Occipital lobe (tissue), 1 donor: ENCODE measurements at regions not wholly inside any gene's neighbourhood (a gene's known extent, or its start where the extent isn't known, plus 50 kb on each side); places are given as distances from the start of the nearest gene placed in this dataset.

ENCODE experiments used
- DNase-seq: peaks from one replicate; lab custom pipeline; 2025; lab: John Stamatoyannopoulos, UW

DNA sequence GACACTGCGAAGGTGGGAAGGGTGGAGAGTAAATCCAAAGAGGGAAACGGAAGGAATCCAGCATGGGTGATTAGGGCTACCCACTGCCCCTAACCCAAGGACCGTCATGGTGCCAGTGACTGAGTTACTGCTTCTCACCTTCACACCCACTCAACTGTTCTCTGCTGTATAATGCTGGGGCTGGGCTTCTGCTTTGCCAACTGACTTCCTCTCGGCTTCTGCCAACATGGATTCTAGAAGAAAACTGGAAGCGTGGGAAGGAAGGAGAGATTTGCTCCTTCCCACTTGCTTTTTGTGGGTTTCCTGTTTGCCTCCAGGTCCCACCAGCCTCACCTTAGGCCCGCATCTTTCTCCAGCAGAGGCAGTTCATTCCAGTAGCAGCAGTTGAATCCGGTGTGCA is 153.5 kb upstream of the RAI14 start:
- DNase-seq = no peak

DNA sequence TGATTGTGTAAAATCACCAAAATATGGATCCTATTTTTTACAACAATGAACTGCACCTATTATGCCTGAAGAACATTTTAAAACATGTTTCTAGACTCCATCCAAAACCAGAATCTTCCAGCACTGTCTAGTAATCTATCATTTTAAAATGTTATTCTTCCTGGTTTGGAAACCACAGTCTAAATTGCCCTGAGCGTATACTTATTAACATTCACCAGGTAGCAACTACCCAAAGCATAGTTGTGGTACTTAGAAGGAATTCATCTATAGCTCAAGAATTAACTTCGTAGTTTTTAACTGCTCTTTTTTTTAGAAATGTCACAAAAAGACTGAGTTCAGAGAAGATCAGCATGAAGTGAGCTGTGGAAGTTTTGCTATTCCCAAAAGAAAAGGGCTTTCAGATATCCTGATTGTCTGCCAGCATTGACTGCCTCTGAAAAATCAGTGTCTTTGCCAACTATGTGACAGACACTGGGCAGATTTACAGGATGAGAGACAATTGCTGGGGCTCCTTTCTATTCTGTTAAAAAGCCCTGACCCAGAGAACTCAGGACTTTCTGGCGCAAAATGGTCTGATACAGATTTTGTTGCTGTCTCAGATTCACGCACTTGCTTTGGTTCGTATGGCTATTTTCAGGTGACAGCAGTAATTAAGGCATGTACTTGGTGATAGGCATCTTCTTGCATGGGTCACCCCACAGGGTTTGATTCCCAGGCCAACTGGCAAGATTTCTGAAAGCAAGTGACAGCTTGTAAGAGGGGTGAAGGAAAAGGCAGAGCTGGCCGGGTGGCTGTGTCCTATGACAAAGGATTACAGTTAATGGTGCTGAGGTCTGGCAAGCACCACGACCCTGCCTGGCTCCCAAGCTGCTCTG is 152.5 kb upstream of the RAI14 start:
- DNase-seq = peak; percentile 44

DNA sequence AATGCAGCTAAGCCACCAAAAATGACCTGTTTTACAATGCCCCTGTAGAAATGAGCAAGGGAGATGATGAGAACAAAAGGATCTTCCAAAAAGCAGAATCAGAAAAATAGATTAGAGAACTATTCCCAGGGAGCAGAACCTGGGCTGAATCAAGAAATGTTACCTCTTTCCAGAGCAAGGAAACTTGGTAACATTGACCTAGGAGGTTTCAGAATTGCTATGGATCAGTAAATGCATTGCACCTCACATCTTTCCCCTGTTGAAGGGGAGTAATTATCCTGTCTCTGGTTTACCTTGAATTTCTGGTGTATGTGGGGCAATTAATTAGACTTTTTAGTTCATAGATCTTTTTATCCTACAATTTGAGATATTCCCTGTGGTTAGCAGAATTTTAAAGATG is 151.2 kb upstream of the RAI14 start:
- no peak for DNase-seq

DNA sequence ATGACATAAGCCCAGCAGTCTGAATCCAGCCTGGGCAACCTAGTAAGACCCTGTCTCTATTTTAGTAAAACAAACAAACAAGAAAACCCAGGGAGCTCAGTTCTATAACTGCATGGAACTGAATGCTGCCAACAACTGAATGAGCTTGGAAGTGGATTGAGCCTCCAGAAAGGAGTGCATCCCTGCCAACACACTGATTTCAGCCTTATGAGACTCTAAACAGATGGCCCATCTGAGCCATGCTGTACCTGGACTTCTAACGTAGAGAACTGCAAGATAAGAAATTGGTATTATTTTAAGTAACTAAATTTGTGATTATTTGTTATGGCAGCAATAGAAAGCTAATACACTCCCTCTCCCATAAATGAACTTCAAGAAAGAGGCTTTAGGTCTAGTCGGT is 150.4 kb upstream of the RAI14 start:
- DNase-seq = no peak

DNA sequence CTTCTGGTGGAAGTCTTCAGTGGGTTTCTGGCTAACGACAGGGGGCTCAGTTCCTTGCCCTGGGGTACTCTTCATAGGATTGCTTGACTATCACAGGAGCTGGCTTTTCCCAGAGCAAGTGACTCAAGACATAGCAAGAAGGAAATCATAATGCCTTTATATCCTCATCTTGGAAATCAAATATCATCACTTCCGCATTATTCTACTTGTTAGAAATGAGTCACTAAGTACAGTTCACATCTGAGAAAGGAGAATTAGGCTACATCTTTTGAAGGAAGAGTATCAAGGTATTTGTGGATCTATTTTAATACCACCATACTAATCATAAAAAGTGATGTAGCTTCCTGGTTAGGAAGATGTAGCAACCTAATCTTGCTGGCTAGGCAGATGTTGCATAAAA is 148.2 kb upstream of the RAI14 start:
- no peak for DNase-seq

DNA sequence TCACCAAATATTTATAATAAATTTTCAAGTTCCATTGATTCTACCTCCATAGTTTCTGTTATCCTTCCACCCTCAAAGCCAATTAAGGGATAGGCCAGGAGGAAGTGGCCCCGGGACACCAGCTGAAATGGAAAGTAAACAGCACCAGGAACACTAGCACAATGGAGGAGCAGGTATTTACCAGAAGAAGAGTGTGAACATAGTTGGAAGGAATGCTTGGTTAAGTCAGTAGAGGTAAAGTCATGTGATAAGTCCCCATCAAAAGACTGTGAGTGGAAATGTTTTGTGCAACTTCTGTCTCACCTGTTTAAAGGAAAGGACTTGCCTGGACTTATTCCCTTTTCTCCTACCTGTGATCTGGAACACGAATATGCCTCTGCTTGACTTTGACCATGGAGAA is 146.7 kb upstream of the RAI14 start:
- DNase-seq = no peak

DNA sequence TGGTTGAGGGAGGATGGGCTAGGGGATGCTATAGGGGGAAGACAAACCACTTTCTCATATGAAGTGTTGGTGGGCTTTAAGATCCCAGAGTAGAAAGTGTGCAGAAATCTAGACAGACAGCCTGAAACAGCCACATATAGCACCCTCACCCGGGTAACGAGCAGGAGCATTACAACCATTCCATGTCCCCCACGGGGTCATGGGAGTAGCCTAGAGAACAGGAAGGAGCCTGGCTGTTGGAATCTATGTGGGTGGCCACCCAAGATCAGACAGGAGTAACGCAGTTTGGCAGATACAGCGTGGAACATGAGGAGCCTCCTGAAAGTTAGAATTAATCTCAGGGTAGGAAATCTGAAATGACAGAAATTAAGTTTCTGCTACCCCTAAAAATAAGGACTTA is 146.1 kb upstream of the RAI14 start:
- DNase-seq = no peak

DNA sequence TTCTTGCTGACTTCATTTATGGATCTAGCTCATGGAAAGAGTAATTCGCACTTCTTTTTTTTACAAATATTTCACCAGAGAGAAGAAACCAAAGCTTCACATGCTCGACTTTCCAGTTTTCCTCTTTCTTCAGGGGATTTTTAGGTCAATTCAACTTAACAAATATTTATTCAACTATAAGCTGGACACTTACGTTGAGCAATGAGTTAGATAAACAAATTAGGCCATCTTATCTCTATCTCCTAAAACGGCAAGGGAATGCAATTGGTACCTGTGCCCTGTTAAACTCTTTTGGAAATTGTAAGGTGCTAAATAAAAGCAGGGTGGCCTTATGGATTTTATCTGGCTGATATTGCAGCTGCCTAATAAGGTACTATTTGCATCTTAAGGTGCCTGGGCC is 145.1 kb upstream of the RAI14 start:
- no peak for DNase-seq

DNA sequence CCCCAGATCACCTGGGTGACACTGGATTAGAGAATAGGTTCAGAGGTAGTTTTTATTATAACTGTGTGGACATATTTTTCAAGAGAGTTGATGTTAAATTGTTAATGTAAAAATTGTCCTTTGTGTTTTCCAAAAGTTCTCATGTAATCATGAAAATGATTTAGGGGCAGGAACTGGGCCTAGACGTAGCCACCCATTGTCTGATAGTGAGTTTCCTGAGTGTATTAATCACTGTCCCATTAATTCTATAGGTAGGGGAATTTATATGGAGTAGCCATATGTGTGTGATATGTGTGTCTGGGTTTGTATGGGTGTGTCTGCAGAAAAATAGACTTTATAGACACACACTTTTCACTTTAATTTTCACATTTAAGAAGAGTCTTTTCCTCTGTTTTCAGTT is 144.6 kb upstream of the RAI14 start:
- DNase-seq = no peak

DNA sequence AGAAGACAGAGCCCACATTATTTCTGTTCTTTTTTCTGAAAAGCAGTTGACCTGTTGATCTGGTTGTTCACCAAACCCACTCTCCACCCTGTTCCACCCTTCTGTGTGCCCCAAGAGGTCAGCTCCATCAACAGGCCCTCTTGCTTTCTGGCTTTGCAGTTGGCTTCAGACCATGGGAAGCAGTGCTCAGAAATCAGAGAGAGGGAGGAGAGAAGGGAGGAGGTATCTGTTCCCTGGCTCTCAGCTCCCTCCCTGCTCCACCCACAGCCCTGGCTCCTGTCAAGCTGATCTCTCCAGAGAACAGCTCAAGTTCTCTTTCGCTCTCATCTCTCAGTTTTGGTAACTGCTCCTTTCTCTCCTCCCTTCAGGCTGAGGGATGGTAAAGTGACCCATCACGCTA is 144.2 kb upstream of the RAI14 start:
- no peak for DNase-seq

DNA sequence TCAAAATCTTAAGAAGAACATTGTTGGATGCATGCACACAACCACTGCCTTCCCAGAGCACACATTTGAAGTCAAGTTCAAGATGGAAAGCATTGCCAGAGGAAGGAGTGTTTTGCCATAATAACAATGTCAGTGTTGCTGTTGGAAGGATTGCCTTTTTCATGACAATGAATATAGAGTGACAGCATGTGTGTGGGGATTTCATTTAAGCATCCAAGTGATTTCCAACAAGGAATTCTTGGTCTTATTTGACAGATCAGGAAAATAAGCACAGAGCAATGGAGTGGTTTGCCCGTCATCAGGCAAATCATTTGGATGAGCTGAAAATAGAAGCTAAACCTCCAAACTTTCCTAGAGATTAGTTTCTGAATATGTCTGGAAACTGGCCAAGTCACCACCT is 140.0 kb upstream of the RAI14 start:
- DNase-seq = no peak

DNA sequence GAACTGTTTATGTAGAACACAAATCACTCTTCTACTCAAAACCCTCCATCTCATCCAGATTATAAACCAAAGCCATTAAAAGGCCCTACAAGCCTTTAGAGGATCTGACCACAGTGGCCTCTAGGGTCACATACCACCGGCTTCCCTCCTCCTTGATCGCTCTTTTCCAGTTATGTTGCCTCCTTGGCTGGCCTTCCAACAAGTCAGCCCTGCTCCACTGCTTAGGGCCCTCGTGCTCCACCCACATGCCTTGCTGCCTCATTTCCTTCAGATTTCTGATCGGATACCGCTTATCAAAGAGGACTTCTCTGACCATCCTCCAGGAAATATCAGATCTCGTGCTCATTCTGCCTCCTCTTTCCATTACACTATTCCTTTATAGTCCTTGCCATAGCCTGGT is 139.4 kb upstream of the RAI14 start:
- DNase-seq = no peak

DNA sequence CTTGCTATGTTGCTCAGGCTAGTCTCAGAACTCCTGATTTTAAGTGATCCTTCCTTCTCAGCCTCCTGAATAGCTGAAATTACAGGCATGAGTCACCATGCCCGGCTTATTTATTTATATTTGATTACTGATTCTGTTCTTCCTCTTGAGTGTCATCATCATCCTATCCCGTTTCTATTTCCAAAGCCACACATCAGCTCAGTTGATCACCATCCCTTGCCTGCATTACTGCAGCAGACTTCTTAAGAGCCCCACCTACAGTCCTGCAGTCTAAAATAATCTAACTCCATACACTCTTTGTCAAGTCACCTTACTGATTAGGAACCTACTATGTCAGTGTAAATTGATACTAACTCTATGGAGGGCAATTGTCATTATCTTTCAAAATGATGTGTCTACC is 138.9 kb upstream of the RAI14 start:
- no peak for DNase-seq

DNA sequence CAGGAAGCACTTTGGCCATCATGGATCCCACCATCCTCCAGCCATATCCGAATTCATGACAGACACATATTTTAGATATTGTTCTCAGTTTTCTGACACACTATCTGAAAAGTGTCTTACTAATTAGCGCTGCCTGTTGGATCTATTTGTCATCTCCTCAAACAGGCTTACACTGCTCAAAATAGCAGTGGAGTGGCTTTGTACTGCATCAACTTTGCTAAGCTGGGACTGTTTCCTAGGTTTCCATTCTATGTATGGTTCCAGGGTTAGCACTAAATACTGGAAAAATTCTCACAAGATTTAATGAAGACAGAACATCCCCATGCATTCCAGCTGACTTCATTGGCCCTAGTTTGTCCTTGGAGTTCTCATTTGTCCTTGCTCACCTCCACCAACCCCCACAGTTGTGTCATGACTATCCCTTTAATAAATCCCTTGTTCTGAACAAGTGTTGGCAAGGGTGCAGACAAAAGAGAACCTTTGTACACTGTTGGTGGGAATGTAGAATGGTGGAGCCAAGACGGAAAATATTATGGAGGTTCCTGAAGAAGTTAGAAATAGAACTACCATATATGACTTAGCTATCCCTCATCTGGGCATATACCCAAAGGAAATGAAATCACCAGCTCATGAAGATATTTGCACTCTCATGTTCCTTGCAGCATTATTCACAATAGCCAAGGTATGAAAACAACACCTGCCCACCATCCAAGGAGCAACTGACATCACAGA is 136.5 kb upstream of the RAI14 start:
- DNase-seq = no peak

DNA sequence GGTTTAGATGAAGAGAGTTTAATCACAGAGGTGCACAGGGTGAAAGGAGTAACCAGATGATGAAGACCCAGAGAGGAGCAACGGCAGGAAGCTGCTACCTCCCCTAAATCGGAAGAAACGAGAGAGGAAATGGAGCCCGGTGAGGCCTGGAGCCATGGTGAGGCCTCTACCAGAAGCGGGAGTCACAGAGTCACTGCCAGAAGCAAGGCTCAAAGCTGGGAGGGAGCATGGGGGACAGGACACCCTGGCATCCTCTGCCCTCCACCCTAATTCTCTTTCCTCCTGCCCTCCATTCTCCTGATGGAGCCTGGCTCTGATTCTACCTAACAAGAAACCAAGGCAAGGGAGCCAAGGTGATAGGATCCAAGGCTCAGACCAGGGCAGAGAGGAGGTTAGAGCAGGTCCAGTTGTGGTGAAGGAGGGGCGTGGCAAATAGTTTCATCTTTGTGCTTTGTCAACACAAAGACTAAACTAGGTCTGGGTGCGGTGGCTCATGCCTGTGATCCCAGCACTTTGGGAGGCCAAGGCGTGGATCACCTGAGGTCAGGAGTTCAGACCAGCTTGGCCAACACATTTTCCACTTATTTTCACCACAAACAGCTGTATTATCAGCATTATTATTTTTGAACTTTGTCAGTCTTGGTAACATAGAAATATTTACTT is 134.4 kb upstream of the RAI14 start:
- DNase-seq = no peak

DNA sequence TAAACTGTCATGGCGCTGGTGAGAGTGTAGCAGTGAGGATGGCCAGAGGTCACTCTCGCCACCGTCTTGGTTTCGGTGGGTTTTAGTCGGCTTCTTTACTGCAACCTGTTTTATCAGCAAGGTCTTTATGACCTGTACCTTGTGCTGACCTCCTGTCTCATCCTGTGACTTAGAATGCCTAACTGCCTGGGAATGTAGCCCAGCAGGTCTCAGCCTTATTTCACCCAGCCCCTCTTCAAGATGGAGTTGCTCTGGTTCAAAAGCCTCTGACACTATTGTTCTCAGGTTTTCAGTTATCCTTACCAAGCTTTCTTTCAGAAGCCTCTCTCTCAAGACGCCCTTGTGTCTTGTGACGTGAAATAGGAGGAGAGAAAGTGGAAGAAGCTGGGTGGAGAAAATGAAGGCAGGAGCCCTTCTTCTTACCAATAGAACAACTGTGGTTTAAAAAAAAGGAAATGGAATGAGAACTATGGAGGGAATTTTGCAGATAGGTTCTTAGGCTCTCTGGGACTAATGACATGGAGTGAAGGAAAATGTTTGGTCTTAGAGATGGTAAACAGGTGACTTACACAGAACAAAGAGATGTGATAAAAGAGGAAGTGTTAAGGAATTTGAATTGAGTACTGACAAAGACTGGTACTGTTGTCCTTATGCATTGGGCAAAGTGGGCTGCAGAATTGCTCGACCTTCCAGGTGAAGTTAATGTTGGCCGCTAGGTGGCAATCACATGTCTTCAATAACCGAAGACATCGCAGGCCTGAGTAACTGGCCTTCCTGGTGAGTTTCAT is 133.3 kb upstream of the RAI14 start:
- DNase-seq = peak; percentile 44

DNA sequence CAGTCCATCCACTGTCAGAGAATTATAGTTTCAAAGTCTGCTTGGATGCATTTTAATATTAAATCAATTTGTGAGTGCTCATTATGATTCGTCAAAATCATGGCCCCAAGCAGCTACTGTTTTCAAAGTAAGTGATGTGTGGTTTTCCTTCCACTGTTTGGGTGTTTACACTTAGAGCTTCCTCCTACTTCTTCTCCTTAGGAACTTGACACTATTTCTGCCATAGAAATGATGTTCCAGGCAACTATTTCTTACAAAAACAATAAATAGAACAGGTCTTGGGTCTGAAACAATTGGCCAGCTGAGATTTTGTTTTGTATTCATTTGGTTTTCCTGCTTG is 132.8 kb upstream of the RAI14 start:
- DNase-seq = no peak

DNA sequence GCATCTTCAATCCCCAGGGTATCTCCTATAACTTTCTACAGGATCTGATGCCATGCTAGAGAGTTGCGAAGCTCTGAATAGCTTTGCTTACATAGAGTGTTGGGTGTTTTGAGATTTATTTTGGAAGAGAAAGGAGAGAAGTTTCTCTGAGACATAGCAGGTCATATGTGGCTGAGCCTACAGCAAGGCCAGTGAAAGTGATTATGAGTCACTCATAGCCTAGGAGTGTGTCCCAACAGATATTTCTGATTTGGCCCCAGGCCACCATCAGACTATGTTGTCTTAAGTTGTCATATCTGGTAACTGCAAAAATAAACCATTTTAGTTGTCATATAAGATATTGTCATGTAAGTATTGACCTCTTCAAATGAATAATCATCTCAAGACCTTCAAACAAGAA is 132.0 kb upstream of the RAI14 start:
- DNase-seq = no peak

DNA sequence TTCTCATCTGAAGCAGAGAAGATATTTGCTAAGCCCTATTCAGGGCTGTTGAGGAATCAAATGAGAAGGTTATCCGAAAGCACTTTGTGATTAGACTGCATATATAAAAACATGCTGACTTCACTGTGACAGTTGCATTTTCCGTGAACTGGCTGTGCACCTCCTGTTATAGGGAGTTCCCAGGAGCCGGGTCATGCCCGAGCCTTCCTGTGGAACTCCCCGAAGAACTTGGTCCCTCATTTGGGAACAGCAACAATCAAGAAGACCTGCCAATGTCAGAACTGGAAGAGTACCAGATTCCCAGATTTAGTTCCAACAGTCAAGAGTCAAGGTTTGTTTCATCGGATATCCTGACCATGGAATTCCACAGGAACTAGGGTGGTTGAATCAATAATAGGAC is 130.4 kb upstream of the RAI14 start:
- DNase-seq = no peak

DNA sequence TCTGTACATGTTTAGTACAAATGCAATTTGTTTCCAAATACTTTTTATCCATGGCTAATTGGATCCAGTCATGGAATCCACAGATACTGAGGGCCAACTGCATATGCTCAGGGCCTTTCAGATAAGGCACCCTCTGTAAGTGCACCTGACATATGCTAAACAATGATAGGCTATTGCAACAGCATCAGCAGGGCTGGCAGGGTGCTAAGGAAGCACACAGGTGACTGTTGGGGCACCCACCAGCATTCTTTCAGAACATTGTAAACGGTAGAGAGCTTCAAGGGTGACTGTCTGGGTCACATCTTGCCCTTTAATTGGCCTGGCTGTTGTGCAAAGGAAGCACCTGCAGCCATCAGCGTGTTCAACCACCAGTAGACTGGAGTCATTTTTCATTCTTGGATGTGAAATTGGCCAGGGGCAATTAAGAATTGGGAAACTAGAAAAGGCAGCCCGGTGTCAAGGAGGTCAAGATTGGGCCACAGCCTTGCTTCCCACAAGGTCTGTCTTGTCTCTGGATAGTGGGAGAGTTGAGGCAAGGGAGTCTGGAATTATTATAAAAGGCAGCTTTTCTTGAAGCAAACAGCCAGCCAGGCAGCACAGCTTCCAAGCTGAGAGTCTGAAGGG is 129.3 kb upstream of the RAI14 start:
- no peak for DNase-seq

DNA sequence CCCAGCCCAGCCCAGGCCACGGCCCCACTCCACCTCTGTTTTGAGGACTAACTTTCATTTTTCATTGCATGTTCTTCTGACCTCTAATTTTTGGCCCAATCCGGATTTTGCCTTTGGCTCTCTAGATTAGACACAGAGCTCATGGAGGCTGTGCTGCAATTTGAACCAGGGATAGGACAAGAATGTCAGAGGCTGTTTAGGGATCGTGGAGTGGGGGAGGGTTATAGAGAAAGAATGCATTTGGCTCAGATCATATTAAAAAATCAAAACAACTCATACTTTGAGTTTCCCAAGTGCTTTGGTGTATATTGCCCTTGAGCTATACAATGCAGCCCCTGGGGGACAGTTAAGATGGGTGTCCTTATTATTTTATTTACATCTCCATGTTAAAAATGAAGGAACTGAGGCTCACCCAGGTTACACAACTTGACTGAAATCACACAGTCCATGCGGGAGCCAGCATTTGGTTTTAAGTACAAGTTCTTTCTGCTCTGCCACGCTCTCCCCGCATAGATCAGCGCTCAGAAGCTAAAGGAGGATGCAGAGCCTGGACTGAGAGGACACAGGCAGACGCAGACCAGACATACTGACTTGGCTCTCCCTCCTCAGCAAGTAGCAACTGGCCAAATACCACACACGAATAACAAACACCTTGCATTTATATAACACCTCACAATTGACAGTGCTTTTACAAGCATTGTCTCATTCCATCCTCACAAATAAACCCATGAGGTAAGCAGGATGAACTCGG is 126.4 kb upstream of the RAI14 start:
- DNase-seq = no peak
